GM18858 (cell line): ENCODE measurements at regions not wholly inside any gene's neighbourhood (a gene's known extent, or its start where the extent isn't known, plus 50 kb on each side); places are given as distances from the start of the nearest gene placed in this dataset.
"Not testable (repeated sequence)": the region's sequence is repeated elsewhere in the genome, so short reads cannot be mapped to it uniquely, and the experiment has no call there.

Source experiments
- ATAC-seq: cut with Tn5 transposase; IDR thresholded peaks from one replicate; pipeline ENCODE4 v1.9.1; 2021; ENCODE audit not compliant: unreplicated experiment

GRCh38 chr15:95059346-95059905, 828.1 kb downstream of the MCTP2 start:
- no peak for ATAC-seq

- no peak for ATAC-seq
These were observed 837.5 kb downstream of the MCTP2 start for GRCh38 chr15:95068701-95069521.

- ATAC-seq: no peak
These were observed 844.7 kb downstream of the MCTP2 start for GRCh38 chr15:95075792-95076677.

GRCh38 chr15:95076678-95076990, 845.3 kb downstream of the MCTP2 start:
- ATAC-seq: no peak

GRCh38 chr15:95078003-95078402, 846.6 kb downstream of the MCTP2 start:
- ATAC-seq: no peak

- ATAC-seq: not testable (repeated sequence)
These were observed 848.9 kb downstream of the MCTP2 start for GRCh38 chr15:95080228-95080627.

- ATAC-seq: no peak
These were observed 853.7 kb downstream of the MCTP2 start for GRCh38 chr15:95085056-95085455.

GRCh38 chr15:95086531-95087252, 855.3 kb downstream of the MCTP2 start:
- no peak for ATAC-seq

- no peak for ATAC-seq
These were observed 855.9 kb downstream of the MCTP2 start for GRCh38 chr15:95087253-95087609.

- ATAC-seq: no peak
These were observed 860.1 kb downstream of the MCTP2 start for GRCh38 chr15:95091444-95091843.

- ATAC-seq: no peak
These were observed 863.9 kb downstream of the MCTP2 start for GRCh38 chr15:95095250-95095649.

- ATAC-seq: no peak
These were observed 865.3 kb downstream of the MCTP2 start for GRCh38 chr15:95096651-95097050.

GRCh38 chr15:95097361-95097760, 866.0 kb downstream of the MCTP2 start:
- ATAC-seq: no peak

- no peak for ATAC-seq
These were observed 873.9 kb downstream of the MCTP2 start for GRCh38 chr15:95105229-95105628.

- ATAC-seq: no peak
These were observed 875.4 kb downstream of the MCTP2 start for GRCh38 chr15:95106801-95107200.

GRCh38 chr15:95108673-95109072, 877.3 kb downstream of the MCTP2 start:
- ATAC-seq: no peak

GRCh38 chr15:95111969-95112368, 880.6 kb downstream of the MCTP2 start:
- no peak for ATAC-seq

- ATAC-seq: no peak
These were observed 881.7 kb downstream of the MCTP2 start for GRCh38 chr15:95113041-95113440.

GRCh38 chr15:95119041-95119610, 887.8 kb downstream of the MCTP2 start:
- no peak for ATAC-seq

- ATAC-seq: no peak
These were observed 889.2 kb downstream of the MCTP2 start for GRCh38 chr15:95120595-95120994.

- no peak for ATAC-seq
These were observed 889.8 kb downstream of the MCTP2 start for GRCh38 chr15:95121191-95121590.
